Adrenal gland (tissue), 9 donors: ENCODE measurements at regions not wholly inside any gene's neighbourhood (a gene's known extent, or its start where the extent isn't known, plus 50 kb on each side); places are given as distances from the start of the nearest gene placed in this dataset.

ENCODE experiments used
- DNase-seq, 7 donors: peaks; one replicate each; pipeline ENCODE4 v3.0.0-alpha.2; 2019 to 2020
- H3K27ac ChIP-seq, 5 donors: fragments of 200-600 bp; sonication (generic) in 4 of 5; 1 replicate in 3 of 5; 2 replicates in 2 of 5; pipeline versions ENCODE4 v1.5.1 to v1.8.0; 2016 to 2020; ENCODE audit warnings: mild to moderate bottlenecking in 1 of 5
- H3K27me3 ChIP-seq: fragments of 200-600 bp; 2 replicates; pipeline ENCODE4 v1.8.0; 2021
- H3K36me3 ChIP-seq, 2 donors: fragments of 200-600 bp; replicated peaks in 1 of 2; 1 replicate in 1 of 2; 2 replicates in 1 of 2; pipeline versions ENCODE4 v1.5.1 to v1.8.0; 2018 to 2022
- H3K4me1 ChIP-seq, 2 donors: fragments of 200-600 bp; replicated peaks in 1 of 2; 1 replicate in 1 of 2; 2 replicates in 1 of 2; pipeline versions ENCODE4 v1.5.1 to v1.8.0; 2018 to 2021
- H3K4me3 ChIP-seq, 4 donors: fragments of 200-600 bp; sonication (generic) in 3 of 4; one replicate each; pipeline ENCODE4 v1.5.1; 2016 to 2018
- H3K9me3 ChIP-seq, 3 donors: fragments of 200-600 bp; sonication (generic) in 1 of 3; replicated peaks in 1 of 3; 1 replicate in 2 of 3; 2 replicates in 1 of 3; pipeline versions ENCODE4 v1.5.1 to v1.8.0; 2016 to 2021
- CTCF ChIP-seq, 6 experiments: fragments of 450-650 bp in 4 of 6; fragments of 200-600 bp in 2 of 6; sonication (generic) in 1 of 6; IDR thresholded peaks; 1 replicate in 5 of 6; 2 replicates in 1 of 6; pipeline versions ENCODE4 v1.5.1 to v1.8.0; 2016 to 2021; ENCODE audit warnings: antibody characterized with exemption in 6 of 6, mild to moderate bottlenecking in 2 of 6, moderate library complexity in 1 of 6
- POLR2A ChIP-seq, 2 donors: fragments of 450-650 bp; IDR thresholded peaks; one replicate each; pipeline ENCODE4 v1.6.1; 2017; ENCODE audit warnings: antibody characterized with exemption in 2 of 2, mild to moderate bottlenecking in 2 of 2, moderate library complexity in 1 of 2
- WGBS, 4 donors: extraction: QIAGEN DNeasy Blood & Tissue Kit in 2 of 4; methylation state at CpG; one replicate each; pipeline versions ENCODE4 v1.1.5 to v1.1.7; 2013 to 2017; 5-methylcytosine and 5-hydroxymethylcytosine counted together
- intact Hi-C, 2 donors: fragments of 100-400 bp; cut with DNase I; formaldehyde crosslinking; loops; one replicate each; pipeline versions ENCODE4 v1.14.1 to v1.15.0; 2022 to 2023
- donor health status: healthy with polysubstance abuse.
- donor health status: Bipolar disorder and iron deficiency.
- donor health status: DM: yes; HTN: yes; CAD: no.
- donor health status: DM: no; HTN: no; CAD: no.
- donor health status: DM: no; HTN: no; CAD: no.

DNA sequence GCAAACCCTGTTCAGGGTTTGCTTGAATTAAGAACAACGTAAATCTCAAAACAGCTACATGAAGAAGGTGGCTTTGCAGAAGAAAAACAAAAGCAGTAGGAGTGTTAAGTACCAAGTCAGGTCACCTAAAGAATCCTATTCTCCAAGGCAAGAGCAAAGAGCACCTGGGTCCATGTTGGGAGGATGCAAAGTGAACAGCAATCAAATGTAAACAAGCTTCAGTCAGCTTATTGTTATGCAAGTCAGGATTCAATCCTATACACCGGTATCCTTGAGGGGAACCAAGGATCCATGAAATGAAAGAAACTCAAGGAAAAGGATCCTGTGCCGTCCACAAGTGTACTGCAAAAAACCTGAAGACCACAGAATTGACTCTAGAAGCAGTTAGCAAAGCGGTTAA lies 261.0 kb upstream of the DDX18 start:
- no peak for DNase-seq
- intact Hi-C loops: no loop called here
- Histone ChIP-seq H3K4me3 (no peak overlapping the region), H3K27ac (no peak overlapping the region), H3K4me1 (no peaks in the 10 kb centered on the region), H3K9me3 (no peaks in the 10 kb centered on the region), H3K27me3 (no peaks in the 10 kb centered on the region), H3K36me3 (no peaks in the 10 kb centered on the region)
- 63 to 74% (median 71%) methylated on average over 4 of the region's 4 CpGs for WGBS, 4 donors
- TF ChIP-seq CTCF (IDR thresholded peaks at IDR 0.05): no peak
- TF ChIP-seq POLR2A (IDR thresholded peaks at IDR 0.05): no peak

DNA sequence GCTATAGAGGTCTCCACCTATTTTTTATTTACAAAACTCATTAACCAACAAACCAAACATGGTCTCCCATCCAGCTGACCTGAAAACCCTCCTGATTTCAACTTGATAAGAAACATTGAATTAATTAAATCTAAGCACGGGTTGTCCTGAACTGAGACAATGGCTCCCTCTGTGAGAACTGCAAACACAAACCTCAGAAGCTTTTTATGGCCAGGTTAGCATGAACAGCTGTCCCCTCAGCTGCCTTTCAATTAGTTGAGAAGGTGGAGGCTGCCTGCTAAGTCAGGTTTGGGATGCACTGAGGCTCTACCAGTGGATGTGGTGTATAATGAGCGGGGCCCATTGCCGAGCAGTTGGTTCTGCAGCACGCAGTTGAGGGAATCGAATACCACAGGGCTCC lies 258.5 kb upstream of the DDX18 start:
- no peak overlapping the region for H3K4me3 ChIP-seq
- TF ChIP-seq POLR2A (IDR thresholded peaks at IDR 0.05) (no peak), CTCF (IDR thresholded peaks at IDR 0.05) (no peak)
- H3K27ac ChIP-seq: no peak overlapping the region

GRCh38 chr2:117557626-117558025 lies 256.9 kb upstream of the DDX18 start:
- H3K36me3 ChIP-seq: no peaks in the 10 kb centered on the region
- no peak overlapping the region for H3K27ac ChIP-seq
- no peaks in the 10 kb centered on the region for H3K4me1 ChIP-seq
- H3K9me3 ChIP-seq: no peaks in the 10 kb centered on the region
- no peak overlapping the region for H3K4me3 ChIP-seq
- no peak for DNase-seq
- H3K27me3 ChIP-seq: no peaks in the 10 kb centered on the region
- TF ChIP-seq CTCF (IDR thresholded peaks at IDR 0.05) (no peak), POLR2A (IDR thresholded peaks at IDR 0.05) (no peak)
- intact Hi-C loops: no loop called here
- WGBS, 4 donors: 68 to 79% (median 72%) methylated on average over 3 of the region's 3 CpGs

More for the DNA sequence above, 258.5 kb upstream of the DDX18 start:
- Histone ChIP-seq H3K36me3 (no peaks in the 10 kb centered on the region), H3K4me1 (no peaks in the 10 kb centered on the region), H3K9me3 (no peaks in the 10 kb centered on the region), H3K27me3 (no peaks in the 10 kb centered on the region)
- intact Hi-C loops: no loop called here
- DNase-seq: no peak
- 81 to 92% (median 87%) methylated on average over 3 to 5 of the region's 5 CpGs for WGBS, 4 donors

GRCh38 chr2:117562654-117563053 lies 251.8 kb upstream of the DDX18 start:
- H3K4me1 ChIP-seq: no peaks in the 10 kb centered on the region
- H3K4me3 ChIP-seq: no peak overlapping the region
- no peaks in the 10 kb centered on the region for H3K9me3 ChIP-seq
- intact Hi-C loops: no loop called here
- TF ChIP-seq POLR2A (IDR thresholded peaks at IDR 0.05): no peak
- TF ChIP-seq CTCF (IDR thresholded peaks at IDR 0.05): no peak
- 64 to 71% (median 69%) methylated on average over 3 of the region's 3 CpGs for WGBS, 4 donors
- DNase-seq: no peak
- no peaks in the 10 kb centered on the region for H3K27me3 ChIP-seq
- H3K27ac ChIP-seq: no peak overlapping the region
- H3K36me3 ChIP-seq: no peaks in the 10 kb centered on the region
